GM18498 (cell line): ENCODE measurements at regions not wholly inside any gene's neighbourhood (a gene's known extent, or its start where the extent isn't known, plus 50 kb on each side); places are given as distances from the start of the nearest gene placed in this dataset.
"Not testable (repeated sequence)": the region's sequence is repeated elsewhere in the genome, so short reads cannot be mapped to it uniquely, and the experiment has no call there.

Source experiments
- ATAC-seq: cut with Tn5 transposase; IDR thresholded peaks from one replicate; pipeline ENCODE4 v1.9.1; 2021; ENCODE audit warnings: mild to moderate bottlenecking, moderate library complexity; ENCODE audit not compliant: unreplicated experiment

DNA sequence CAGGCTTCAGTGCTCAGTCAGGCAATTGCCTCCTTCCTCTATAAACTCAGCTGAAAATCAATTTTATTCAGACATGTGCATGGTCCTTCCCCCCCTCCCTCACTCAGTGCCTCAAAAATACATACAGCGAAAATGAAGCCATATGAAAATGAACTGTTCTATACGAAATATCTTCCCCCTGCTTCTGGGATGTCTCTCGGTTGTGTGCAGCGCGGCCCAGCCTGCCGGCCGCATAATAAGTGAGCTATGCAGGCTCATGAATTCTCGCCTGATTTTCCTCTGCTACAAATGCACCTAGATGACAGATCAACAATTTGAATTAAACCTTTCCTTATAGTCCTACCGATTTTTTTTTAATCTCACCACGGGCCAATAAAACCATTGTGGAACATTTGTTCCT lies 252.9 kb downstream of the CRLF2 start:
- no peak for ATAC-seq

DNA sequence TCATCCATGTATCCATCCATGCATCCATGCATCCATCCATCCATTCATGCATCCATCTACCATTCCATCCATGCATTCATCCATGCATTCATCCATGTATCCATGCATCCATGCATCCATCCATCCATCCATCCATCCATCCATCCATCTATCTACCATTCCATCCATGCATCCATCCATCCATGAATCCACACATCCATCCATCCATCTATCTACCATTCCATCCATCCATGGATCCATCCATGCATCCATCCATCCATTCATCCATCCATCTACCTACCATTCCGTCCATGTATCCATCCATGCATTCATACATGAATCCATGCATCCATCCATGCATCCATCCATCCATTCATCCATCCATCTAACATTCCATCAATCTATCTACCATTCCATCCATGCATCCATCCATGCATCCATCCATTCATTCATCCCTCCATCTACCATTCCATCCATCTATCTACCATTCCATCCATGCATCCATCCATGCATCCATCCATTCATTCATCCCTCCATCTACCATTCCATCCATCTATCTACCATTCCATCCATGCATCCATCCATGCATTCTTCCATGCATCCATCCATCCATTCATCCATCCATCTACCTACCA lies 257.2 kb downstream of the CRLF2 start:
- ATAC-seq, result not testable (repeated sequence)

DNA sequence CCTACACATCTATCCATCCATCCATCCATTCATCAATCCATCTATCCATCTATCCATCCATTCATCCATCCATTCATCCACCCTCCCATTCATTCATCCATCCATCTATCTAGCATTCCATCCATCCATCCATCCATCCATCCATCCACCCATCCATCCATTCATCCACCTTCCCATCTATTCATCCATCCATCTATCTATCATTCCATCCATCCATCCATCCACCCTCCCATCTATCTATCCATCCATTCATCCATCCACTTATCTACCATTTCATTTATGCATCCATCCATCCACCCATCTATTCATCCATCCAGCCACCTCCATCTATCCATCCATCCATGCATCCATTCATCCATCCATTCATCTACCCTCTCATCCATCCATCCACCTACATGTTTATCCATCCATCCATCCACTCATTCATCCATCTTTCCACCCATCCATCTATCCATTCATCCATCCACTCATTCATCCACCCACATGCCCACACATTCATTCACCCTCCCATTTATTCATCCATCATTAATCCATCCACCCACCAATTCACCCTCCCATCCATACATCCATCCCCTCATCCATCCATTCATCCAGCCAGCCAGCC lies 258.5 kb downstream of the CRLF2 start:
- ATAC-seq, result no peak

- ATAC-seq, result no peak
Measured at GRCh38 chrX:952816-953215, 259.6 kb downstream of the CRLF2 start.

DNA sequence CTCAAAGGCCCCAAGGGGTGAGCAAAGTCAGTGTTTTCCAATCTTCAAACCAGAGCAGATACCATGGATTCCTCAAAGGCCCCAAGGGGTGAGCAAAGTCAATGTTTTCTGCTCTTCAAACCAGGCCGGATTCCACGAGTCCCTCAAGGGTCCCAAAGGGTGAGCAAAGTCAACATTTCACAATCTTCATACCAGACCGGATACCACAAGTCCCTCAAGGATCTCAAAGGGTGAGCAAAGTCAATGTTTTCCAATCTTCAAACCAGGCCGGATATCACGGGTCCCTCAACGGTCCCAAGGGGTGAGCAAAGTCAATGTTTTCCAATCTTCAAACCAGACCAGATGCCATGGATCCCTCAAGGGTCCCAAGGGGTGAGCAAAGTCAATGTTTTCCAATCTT lies 265.2 kb downstream of the CRLF2 start:
- not testable (repeated sequence) for ATAC-seq

- no peak for ATAC-seq
Measured at GRCh38 chrX:943035-943434, 269.4 kb downstream of the CRLF2 start.

DNA sequence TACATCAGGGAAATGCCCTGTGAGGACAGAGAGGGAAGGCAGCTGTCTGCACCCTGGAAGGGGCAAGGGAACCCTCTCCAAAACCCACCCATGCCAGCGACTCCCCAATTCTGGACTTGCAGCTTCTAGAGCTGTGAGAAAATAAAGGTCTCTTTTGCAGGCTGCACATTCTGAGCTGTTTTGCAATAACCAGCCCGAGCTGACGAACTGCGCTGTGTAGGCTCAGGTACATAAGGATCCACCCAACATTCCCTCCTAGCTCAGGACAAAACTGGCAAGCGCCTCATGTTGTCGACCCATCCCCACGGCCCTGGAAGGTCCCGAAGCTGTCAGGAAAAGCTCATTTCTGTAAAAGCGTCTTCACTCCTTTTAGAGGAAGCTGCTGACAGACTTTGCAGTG lies 271.8 kb downstream of the CRLF2 start:
- ATAC-seq, result no peak

- ATAC-seq, result no peak
Measured at GRCh38 chrX:936979-937769, 275.3 kb downstream of the CRLF2 start.

GRCh38 chrX:933611-934010 lies 278.8 kb downstream of the CRLF2 start:
- no peak for ATAC-seq

- no peak for ATAC-seq
Measured at GRCh38 chrX:928606-929005, 283.8 kb downstream of the CRLF2 start.

- no peak for ATAC-seq
Measured at GRCh38 chrX:926991-927390, 285.5 kb downstream of the CRLF2 start.

GRCh38 chrX:926070-926469 lies 286.4 kb downstream of the CRLF2 start:
- no peak for ATAC-seq

DNA sequence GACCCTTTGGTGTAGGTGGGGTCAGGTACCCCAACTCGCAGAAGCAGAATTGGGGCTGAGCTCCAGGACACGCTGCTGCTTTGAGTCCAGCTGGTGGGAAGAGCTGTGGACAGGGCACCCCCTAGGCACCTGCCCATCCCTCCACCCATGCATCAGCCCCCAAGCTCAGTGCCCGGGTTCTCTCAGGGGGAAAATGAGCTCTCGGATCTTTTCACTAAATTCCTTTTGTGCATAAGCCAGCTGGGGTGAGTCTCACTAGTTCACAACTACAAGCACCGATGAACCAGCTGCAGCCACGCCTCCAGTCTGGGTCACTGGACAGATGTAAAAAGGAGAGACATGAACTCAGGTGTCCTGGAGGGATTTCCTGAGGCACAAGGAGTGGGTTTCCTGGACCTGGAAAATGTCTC lies 286.8 kb downstream of the CRLF2 start:
- ATAC-seq, result no peak

- no peak for ATAC-seq
Measured at GRCh38 chrX:925094-925493, 287.4 kb downstream of the CRLF2 start.

DNA sequence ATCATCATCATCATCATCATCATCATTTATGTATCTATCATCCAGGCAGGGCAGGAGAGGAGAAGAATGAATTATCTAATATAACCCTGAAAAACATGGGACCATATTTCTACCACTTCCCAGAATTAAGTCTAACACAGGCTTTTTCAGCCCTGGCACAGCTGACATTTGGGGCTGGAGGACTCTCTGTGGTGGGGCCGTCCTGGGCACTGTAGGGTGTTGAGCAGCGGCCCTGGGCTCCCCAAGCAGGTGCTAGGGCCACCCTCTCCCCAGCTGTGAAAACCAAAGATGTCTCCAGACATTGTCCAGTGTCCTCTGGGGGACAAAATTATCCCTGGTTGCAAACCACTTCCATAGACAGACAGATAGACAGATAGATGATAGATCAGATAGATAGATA lies 288.4 kb downstream of the CRLF2 start:
- no peak for ATAC-seq

DNA sequence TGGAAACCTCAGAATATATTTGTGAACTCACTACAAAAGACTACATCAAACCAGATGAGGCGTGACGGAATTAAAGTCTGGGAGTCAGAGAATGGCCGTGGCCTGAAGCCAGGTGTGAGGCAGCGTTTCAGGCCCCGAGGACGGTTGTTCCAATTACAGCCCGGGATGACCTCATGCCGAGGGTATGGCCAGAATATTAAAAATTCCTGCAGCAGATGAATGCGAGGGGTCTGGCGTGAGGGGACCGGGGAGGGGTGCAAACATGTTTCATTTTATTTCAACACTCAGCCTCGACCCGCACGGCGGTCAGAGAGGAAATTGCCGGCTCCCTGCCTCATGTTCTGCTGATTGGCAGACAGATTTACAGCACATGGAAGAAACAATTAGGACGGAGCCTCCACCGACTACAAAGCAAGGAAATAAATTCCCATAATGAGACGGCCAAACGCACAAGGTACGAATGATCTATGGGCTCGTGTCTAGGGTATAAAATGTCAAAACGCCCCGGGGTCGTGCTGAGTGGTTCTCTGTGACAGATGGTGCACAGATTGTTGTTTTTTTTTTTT lies 289.7 kb downstream of the SHOX start:
- no peak for ATAC-seq

DNA sequence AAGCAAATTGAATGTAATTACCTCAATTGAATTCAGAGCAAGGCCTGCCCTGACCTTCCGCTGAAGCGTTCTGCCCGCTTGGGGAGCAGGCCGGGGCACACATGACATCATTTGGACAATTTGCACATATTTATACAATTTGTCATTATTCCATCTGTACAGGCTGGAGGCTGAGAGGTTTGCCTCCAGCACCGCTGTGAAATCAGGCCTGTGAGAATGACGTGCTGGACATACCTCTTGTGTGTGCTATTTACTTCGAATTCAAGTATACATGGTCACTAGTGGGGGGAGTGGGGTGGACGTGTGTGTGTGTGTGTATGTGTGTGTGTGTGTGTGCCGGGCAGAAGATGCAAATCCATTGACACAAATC lies 285.6 kb downstream of the SHOX start:
- no peak for ATAC-seq

GRCh38 chrX:915427-916229 lies 285.0 kb downstream of the SHOX start:
- no peak for ATAC-seq

DNA sequence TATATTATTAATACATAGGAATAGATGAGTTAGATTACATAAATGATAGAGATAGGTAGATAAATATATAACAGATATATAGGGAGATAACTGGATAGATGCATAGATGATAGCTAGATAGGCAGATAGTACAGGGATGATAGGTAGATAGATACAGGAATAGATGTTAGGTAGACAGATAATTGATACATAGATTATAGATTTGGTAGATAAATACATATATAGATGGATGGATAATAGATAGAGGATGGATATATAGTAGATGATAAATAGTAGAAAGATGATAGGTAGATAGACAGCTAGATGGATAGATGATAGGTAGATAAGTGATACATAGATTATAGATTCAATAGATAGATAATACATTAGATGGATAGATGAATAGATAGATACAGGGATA lies 283.6 kb downstream of the SHOX start:
- no peak for ATAC-seq

- ATAC-seq, result no peak
Measured at GRCh38 chrX:912677-913076, 282.1 kb downstream of the SHOX start.

GRCh38 chrX:909068-909467 lies 278.5 kb downstream of the SHOX start:
- not testable (repeated sequence) for ATAC-seq
